Activated CD8-positive, alpha-beta memory T cell treated with anti-CD3 and anti-CD28 coated beads for 36 hours (primary cell): ENCODE measurements at regions not wholly inside any gene's neighbourhood (a gene's known extent, or its start where the extent isn't known, plus 50 kb on each side); places are given as distances from the start of the nearest gene placed in this dataset.

Experiments
- CTCF ChIA-PET: fragments of 350-600 bp; sonication (Branson Sonifier 250); formaldehyde crosslinking; loops from one replicate; lab custom pipeline; 2021; ENCODE audit warnings: antibody characterized with exemption; lab: Charles Lee
- POLR2A ChIA-PET: fragments of 350-600 bp; sonication (Branson Sonifier 250); formaldehyde crosslinking; loops from one replicate; lab custom pipeline; 2021; ENCODE audit warnings: antibody characterized with exemption; lab: Charles Lee

DNA sequence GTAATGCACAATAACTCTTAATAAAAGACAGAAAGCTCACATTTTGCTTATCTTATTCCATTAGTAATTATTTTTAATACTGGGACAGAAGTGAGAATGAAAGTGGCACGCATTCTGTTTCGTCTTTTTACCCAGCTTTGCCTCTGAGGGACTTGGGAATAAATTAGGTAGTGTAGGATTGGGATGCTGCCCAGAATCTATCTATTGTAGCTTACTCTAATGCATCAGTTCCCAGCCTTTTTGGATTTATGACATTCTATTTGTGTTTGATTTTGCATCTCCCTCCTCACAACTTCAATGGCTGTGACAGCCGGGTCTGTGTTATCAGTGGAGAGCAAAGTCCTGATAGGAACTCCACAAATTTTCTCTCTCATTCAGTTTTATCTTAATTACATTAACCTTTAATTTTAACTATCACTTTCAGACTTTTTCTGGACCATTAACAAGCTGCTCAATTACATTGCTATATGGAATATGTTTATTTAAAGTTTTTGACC is 62.9 kb upstream of the TULP4 start:
- ChIA-PET POLR2A (no interaction called here), CTCF (no interaction called here)

GRCh38 chr6:158251565-158251964 is 60.7 kb upstream of the TULP4 start:
- ChIA-PET POLR2A (no interaction called here), CTCF (interaction anchor here (1.7 kb wide), 1 partner anchor 83 kb away, joined by 4 read pairs; no protein-coding TSS in a partner anchor)

- ChIA-PET POLR2A (no interaction called here), CTCF (interaction anchor here (1.3 kb wide), 1 partner anchor 8 kb away, joined by 4 read pairs; no protein-coding TSS in a partner anchor)
Observed at GRCh38 chr6:158253248-158253647, 59.0 kb upstream of the TULP4 start.

DNA sequence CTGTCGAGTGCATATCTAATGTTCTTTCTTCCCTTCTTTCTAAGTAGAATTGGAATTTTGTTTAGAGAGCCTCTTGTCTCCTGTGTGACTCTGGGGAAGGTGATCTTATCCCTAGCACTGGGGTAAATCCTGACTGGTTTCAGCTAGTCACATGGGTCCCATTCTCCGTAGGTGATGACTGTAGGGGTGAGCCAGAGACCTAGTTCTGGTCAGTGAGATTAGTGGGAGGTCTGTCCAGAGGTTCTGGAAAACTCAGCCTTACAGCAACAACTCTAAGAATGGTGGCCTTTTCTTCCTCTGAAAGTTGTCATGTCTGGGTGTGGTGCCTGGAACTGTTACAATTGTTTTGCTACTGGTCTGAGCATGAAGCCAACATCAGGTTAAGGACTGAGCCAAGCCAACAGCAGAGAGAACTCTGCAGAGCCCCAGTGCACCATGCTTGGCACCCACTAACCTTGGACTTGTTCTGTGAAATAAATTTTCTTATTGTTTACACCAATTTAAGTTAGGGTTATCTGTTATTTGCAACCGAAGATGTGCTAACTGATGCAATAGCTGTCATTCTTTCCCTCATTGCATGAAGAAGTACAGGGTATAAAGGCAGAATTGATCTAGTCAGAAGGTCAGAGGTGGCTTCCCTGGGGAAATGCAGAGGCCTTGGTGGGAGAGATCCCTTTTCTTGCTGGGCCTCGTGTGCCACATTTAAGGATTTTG is 56.8 kb upstream of the TULP4 start:
- POLR2A ChIA-PET = no interaction called here
- CTCF ChIA-PET = no interaction called here

- ChIA-PET CTCF (no interaction called here), POLR2A (no interaction called here)
Observed at GRCh38 chr6:158255989-158256601, 56.2 kb upstream of the TULP4 start.

GRCh38 chr6:158256746-158257424 is 55.4 kb upstream of the TULP4 start:
- ChIA-PET POLR2A (no interaction called here), CTCF (no interaction called here)

DNA sequence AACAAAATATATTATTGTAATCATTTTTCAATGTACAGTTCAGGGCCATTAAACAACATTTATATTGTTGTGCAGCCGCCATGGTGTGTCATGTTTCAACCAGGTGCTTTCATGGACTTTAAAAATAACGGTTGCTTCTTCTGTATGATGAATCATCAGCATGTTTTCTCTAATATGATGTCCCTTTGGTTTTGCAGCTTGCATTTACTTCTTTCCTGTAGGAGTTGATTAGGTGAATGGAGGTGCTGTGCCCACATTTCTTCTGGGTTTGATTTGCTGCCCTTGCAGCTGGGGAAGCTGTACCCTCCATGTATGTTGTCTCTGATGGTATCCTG is 54.9 kb upstream of the TULP4 start:
- ChIA-PET CTCF (no interaction called here), POLR2A (no interaction called here)

DNA sequence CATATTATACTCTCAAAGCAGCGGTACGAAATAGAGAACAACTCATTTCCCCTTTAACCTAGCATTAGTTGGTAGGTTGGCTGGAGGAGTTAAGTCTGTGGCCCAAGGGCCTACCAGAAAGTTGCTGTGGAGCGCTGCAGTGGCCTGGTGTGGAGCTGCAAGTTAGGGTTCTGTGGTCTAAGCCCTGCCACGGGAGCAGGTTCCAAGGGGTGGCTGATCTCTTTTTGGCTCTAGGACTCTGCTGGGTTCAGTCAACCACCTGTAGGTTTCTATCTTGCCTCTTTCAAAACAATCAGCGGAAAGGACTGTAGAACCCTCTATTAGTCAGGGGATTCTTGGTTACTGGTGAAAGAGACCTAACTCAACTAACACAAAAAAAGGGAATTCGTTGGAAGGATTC is 54.5 kb upstream of the TULP4 start:
- ChIA-PET POLR2A (no interaction called here), CTCF (no interaction called here)

- ChIA-PET POLR2A (no interaction called here), CTCF (no interaction called here)
Observed at GRCh38 chr6:158259136-158259535, 53.1 kb upstream of the TULP4 start.

DNA sequence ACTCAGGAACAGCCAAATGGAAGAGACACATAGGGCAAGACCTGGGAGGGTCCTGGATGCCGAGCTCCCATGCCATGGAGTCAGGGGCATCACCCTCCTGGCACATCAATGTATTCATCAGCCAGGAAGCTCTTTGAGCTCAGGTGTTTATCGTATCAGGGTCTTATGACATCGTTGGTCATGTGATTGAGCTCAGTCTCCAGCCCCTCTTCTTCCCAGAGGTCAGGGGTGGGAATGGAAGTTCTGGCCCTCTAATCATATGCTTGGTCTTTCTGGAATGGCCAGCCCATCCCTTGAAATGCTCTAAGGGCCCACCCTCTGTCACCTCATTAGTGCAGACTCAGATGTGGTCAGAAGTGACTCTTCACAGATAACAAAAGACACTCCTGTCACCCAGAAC is 52.4 kb upstream of the TULP4 start:
- ChIA-PET CTCF (interaction anchor here (0.7 kb wide), 1 partner anchor 121 kb away, joined by 3 read pairs; no protein-coding TSS in a partner anchor), POLR2A (no interaction called here)

GRCh38 chr6:158262082-158262481 is 50.2 kb upstream of the TULP4 start:
- POLR2A ChIA-PET = no interaction called here
- CTCF ChIA-PET = no interaction called here
